H1 (cell line): ENCODE measurements at regions not wholly inside any gene's neighbourhood (a gene's known extent, or its start where the extent isn't known, plus 50 kb on each side); places are given as distances from the start of the nearest gene placed in this dataset.

Source experiments
- CTCF ChIA-PET: fragments of 300-600 bp; sonication (Branson Sonifier 250); formaldehyde crosslinking; loops from one replicate; lab custom pipeline; 2021; ENCODE audit not compliant: partially characterized antibody; lab: Charles Lee
- POLR2A ChIA-PET: fragments of 300-600 bp; sonication (Branson Sonifier 250); formaldehyde crosslinking; loops from one replicate; lab custom pipeline; 2021; ENCODE audit warnings: inconsistent platforms; ENCODE audit not compliant: partially characterized antibody; lab: Charles Lee
- DNase-seq, 2 experiments: peaks; one replicate each; pipeline versions ENCODE4 v3.0.0 to v3.0.0-alpha.2; 2010 to 2022; ENCODE audit warnings: low spot score in 2 of 2, low read depth in 1 of 2, mixed read lengths in 1 of 2
- FAIRE-seq: peaks from 2 replicates; lab custom pipeline; 2011; peaks lifted over from hg19 to GRCh38; lab: Jason Lieb, UNC
- H2AFZ ChIP-seq: 2 replicates; pipeline ENCODE4 v1.8.1; 2012; ENCODE audit warnings: low read length, inconsistent platforms
- H2AK5ac ChIP-seq: 2 replicates; pipeline ENCODE4 v1.6.1; 2013; ENCODE audit warnings: low read depth, low read length
- H2BK120ac ChIP-seq: replicated peaks from 2 replicates; pipeline ENCODE3; 2013; ENCODE audit warnings: low read depth, low read length, inconsistent platforms
- H2BK12ac ChIP-seq: 2 replicates; pipeline ENCODE4 v1.6.1; 2013; ENCODE audit warnings: low read depth, low read length
- H2BK15ac ChIP-seq: 2 replicates; pipeline ENCODE4 v1.6.1; 2013; ENCODE audit warnings: low read length
- H2BK20ac ChIP-seq: 2 replicates; pipeline ENCODE4 v1.6.1; 2013; ENCODE audit warnings: low read length
- H2BK5ac ChIP-seq: 2 replicates; pipeline ENCODE4 v1.6.1; 2013; ENCODE audit warnings: low read depth, low read length
- H3K14ac ChIP-seq: 2 replicates; pipeline ENCODE4 v1.6.1; 2013; ENCODE audit warnings: inconsistent platforms; ENCODE audit not compliant: insufficient read length
- H3K18ac ChIP-seq: 2 replicates; pipeline ENCODE4 v1.6.1; 2013; ENCODE audit warnings: low read length; ENCODE audit errors: extremely low read depth
- H3K23ac ChIP-seq: 2 replicates; pipeline ENCODE4 v1.6.1; 2013; ENCODE audit warnings: inconsistent platforms; ENCODE audit not compliant: insufficient read length
- H3K23me2 ChIP-seq: 2 replicates; pipeline ENCODE4 v1.6.1; 2013; ENCODE audit warnings: low read depth, low read length
- H3K27ac ChIP-seq: 2 replicates; pipeline ENCODE4 v1.6.1; 2011; ENCODE audit warnings: low read depth, low read length, inconsistent platforms
- H3K27me3 ChIP-seq, 4 experiments: replicated peaks in 1 of 4; 1 replicate in 1 of 4; 2 replicates in 3 of 4; pipeline versions ENCODE4 v1.6.1 to v1.8.1; 2011 to 2013; ENCODE audit warnings: low read length in 3 of 4, mild to moderate bottlenecking in 3 of 4, inconsistent platforms in 2 of 4, mixed read lengths in 2 of 4, moderate library complexity in 1 of 4; ENCODE audit not compliant: control insufficient read depth in 3 of 4, insufficient read depth in 3 of 4; ENCODE audit errors: extremely low read depth in 1 of 4
- H3K36me3 ChIP-seq, 4 experiments: 2 replicates each; pipeline versions ENCODE4 v1.6.1 to v1.8.1; 2011 to 2013; ENCODE audit warnings: mild to moderate bottlenecking in 4 of 4, low read length in 3 of 4, moderate library complexity in 2 of 4, control low read depth in 1 of 4, inconsistent platforms in 1 of 4; ENCODE audit not compliant: insufficient read depth in 4 of 4, control insufficient read depth in 2 of 4
- H3K4ac ChIP-seq: replicated peaks from 2 replicates; pipeline ENCODE3; 2013; ENCODE audit warnings: low read length, low read depth, mixed read lengths, inconsistent platforms; ENCODE audit not compliant: insufficient read length
- H3K4me1 ChIP-seq, 4 experiments: replicated peaks in 1 of 4; 1 replicate in 1 of 4; 2 replicates in 3 of 4; pipeline versions ENCODE4 v1.6.1 to v1.8.1; 2011 to 2013; ENCODE audit warnings: low read length in 3 of 4, inconsistent platforms in 2 of 4, mixed read lengths in 1 of 4; ENCODE audit not compliant: insufficient read depth in 4 of 4, control insufficient read depth in 3 of 4
- H3K4me2 ChIP-seq, 2 experiments: 2 replicates each; pipeline versions ENCODE4 v1.6.1 to v1.8.1; 2011 to 2013; ENCODE audit warnings: low read depth in 2 of 2, low read length in 2 of 2, control low read depth in 1 of 2, inconsistent platforms in 1 of 2, mild to moderate bottlenecking in 1 of 2; ENCODE audit not compliant: insufficient read depth in 1 of 2
- H3K4me3 ChIP-seq, 4 experiments: fragments of 200-600, 300-600 bp in 1 of 4; sonication (generic), shearing (Covaris generic), sonication (Bioruptor Twin) in 1 of 4; 2 replicates each; pipeline versions ENCODE4 v1.5.1 to v1.8.1; 2011 to 2016; ENCODE audit warnings: low read length in 4 of 4, low read depth in 3 of 4, control low read depth in 2 of 4, inconsistent platforms in 2 of 4, mild to moderate bottlenecking in 2 of 4, mixed read lengths in 1 of 4, moderate library complexity in 1 of 4; ENCODE audit not compliant: insufficient read depth in 2 of 4; ENCODE audit errors: extremely low read depth in 1 of 4
- H3K56ac ChIP-seq: replicated peaks from 2 replicates; pipeline ENCODE3; 2013; ENCODE audit warnings: low read depth, mild to moderate bottlenecking, mixed read lengths, low read length, inconsistent platforms; ENCODE audit not compliant: insufficient read length
- H3K79me1 ChIP-seq: 2 replicates; pipeline ENCODE4 v1.6.1; 2013; ENCODE audit warnings: low read depth, low read length, control low read depth
- H3K79me2 ChIP-seq, 2 experiments: 2 replicates each; pipeline versions ENCODE4 v1.6.1 to v1.8.1; 2012 to 2013; ENCODE audit warnings: low read length in 2 of 2, mild to moderate bottlenecking in 2 of 2, inconsistent platforms in 1 of 2; ENCODE audit not compliant: insufficient read depth in 2 of 2, control insufficient read depth in 1 of 2
- H3K9ac ChIP-seq, 4 experiments: replicated peaks in 1 of 4; 1 replicate in 1 of 4; 2 replicates in 3 of 4; pipeline versions ENCODE4 v1.6.1 to v1.8.1; 2011 to 2013; ENCODE audit warnings: low read depth in 3 of 4, low read length in 3 of 4, control low read depth in 2 of 4, mild to moderate bottlenecking in 2 of 4, moderate library complexity in 2 of 4, inconsistent platforms in 1 of 4; ENCODE audit errors: extremely low read depth in 1 of 4
- H3K9me3 ChIP-seq, 2 experiments: 2 replicates each; pipeline versions ENCODE4 v1.6.1 to v1.8.1; 2012 to 2013; ENCODE audit warnings: mild to moderate bottlenecking in 2 of 2, moderate library complexity in 2 of 2, control low read depth in 1 of 2, inconsistent platforms in 1 of 2, low read depth in 1 of 2, low read length in 1 of 2, mixed read lengths in 1 of 2; ENCODE audit not compliant: insufficient read depth in 2 of 2
- H4K20me1 ChIP-seq, 2 experiments: replicated peaks in 1 of 2; 2 replicates each; pipeline versions ENCODE3 to v1.8.1; 2011 to 2013; ENCODE audit warnings: inconsistent platforms in 2 of 2, low read length in 2 of 2, mild to moderate bottlenecking in 1 of 2; ENCODE audit not compliant: insufficient read depth in 2 of 2, control insufficient read depth in 1 of 2
- H4K5ac ChIP-seq: 2 replicates; pipeline ENCODE4 v1.6.1; 2013; ENCODE audit warnings: low read length, low read depth, mixed read lengths, inconsistent platforms; ENCODE audit not compliant: insufficient read length
- H4K8ac ChIP-seq: 2 replicates; pipeline ENCODE4 v1.8.0; 2013; ENCODE audit warnings: mild to moderate bottlenecking, moderate library complexity, low read length, inconsistent platforms; ENCODE audit not compliant: insufficient read depth; ENCODE audit errors: extremely low read depth
- H4K91ac ChIP-seq: replicated peaks from 2 replicates; pipeline ENCODE3; 2013; ENCODE audit warnings: low read length, mixed read lengths, inconsistent platforms; ENCODE audit not compliant: insufficient read length
- FOSL1 ChIP-seq: IDR thresholded peaks from 2 replicates; pipeline ENCODE4 v1.6.1; 2011; ENCODE audit warnings: mild to moderate bottlenecking, low read depth, low read length, moderate library complexity; ENCODE audit not compliant: insufficient read depth
- NANOG ChIP-seq: IDR thresholded peaks from 2 replicates; pipeline ENCODE4 v1.6.1; 2011; ENCODE audit warnings: low read length, low read depth, mild to moderate bottlenecking, inconsistent platforms; ENCODE audit not compliant: insufficient read depth, poor library complexity, severe bottlenecking
- TBP ChIP-seq: IDR thresholded peaks from 2 replicates; pipeline ENCODE4 v1.6.1; 2011; ENCODE audit warnings: low read depth, low read length, improper control_type of control experiment
- WGBS, 2 experiments: shearing (Covaris generic) in 1 of 2; methylation state at CpG; one replicate each; pipeline versions ENCODE4 v1.1.6 to v1.1.7; 2013 to 2015; ENCODE audit warnings: low lambda C conversion rate in 2 of 2, mixed read lengths in 2 of 2, inconsistent platforms in 1 of 2, low coverage in 1 of 2, missing lambda C conversion rate in 1 of 2; ENCODE audit not compliant: insufficient replicate concordance in 2 of 2, insufficient coverage in 1 of 2, insufficient read length in 1 of 2; ENCODE audit errors: extremely low coverage in 1 of 2, missing lambda C conversion rate in 1 of 2; 5-methylcytosine and 5-hydroxymethylcytosine counted together

DNA sequence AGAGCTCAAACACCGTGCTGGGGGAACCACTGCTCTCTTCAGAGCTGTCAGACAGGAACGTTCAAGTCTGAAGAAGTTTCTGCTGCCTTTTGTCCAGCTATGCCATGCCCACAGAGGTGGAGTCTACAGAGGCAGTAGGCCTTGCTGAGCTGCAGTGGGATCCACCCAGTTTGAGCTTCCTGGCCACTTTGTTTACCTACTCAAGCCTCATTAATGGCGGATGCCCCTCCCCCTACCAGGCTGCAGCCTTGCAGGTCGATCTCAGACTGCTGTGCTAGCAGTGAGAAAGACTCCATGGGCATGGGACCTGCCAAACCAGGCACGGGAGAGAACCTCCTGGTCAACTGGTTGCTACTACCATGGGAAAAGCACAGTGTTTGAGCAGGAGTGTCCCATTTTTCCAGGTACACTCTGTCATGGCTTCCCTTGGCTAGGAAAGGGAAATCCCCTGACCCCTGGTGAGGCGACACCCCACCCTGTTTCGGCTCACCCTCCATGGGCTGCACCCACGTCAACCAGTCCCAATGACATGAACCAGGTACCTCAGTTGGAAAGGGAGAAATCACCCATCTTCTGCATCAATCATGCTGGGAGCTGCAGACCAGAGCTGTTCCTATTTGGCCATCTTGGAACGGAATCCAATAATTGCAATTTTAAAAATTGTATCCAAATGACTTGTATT lies 246.9 kb upstream of the ADAMTS16 start:
- no peak overlapping the region for H4K5ac ChIP-seq
- TF ChIP-seq FOSL1 (no peak), NANOG (no peak), TBP (no peak)
- no peak overlapping the region for H3K27ac ChIP-seq
- no peaks in the 10 kb centered on the region for H3K9me3 ChIP-seq
- no peak overlapping the region for H3K9ac ChIP-seq
- peak overlapping the region; percentile 32; the same call in 1 of the 2 replicates for H2AFZ ChIP-seq
- no peaks in the 10 kb centered on the region for H3K79me1 ChIP-seq
- no peaks in the 10 kb centered on the region for H3K4me1 ChIP-seq
- H2BK12ac ChIP-seq = no peak overlapping the region
- H2BK15ac ChIP-seq = no peak overlapping the region
- H3K18ac ChIP-seq = no peak overlapping the region
- H3K4me2 ChIP-seq = no peak overlapping the region
- H2BK20ac ChIP-seq = no peak overlapping the region
- no peaks in the 10 kb centered on the region for H3K36me3 ChIP-seq
- no peak for DNase-seq
- no peaks in the 10 kb centered on the region for H4K20me1 ChIP-seq
- H2BK5ac ChIP-seq = no peak overlapping the region
- H3K4me3 ChIP-seq = no peak overlapping the region
- H3K79me2 ChIP-seq = no peaks in the 10 kb centered on the region
- CTCF ChIA-PET = no interaction called here
- no peak overlapping the region for H4K8ac ChIP-seq
- H3K23me2 ChIP-seq = no peaks in the 10 kb centered on the region
- H2AK5ac ChIP-seq = no peak overlapping the region
- WGBS, 2 experiments = 91% methylated on average over 9 of the region's 9 CpGs; no CpG with 5 or more reads in 1 of the 2 experiments
- no peak for FAIRE-seq
- no peak overlapping the region for H4K91ac ChIP-seq
- H3K4ac ChIP-seq = no peak overlapping the region
- H3K23ac ChIP-seq = no peak overlapping the region
- no peaks in the 10 kb centered on the region for H3K27me3 ChIP-seq
- POLR2A ChIA-PET = no interaction called here
- H3K14ac ChIP-seq = no peak overlapping the region
- no peak overlapping the region for H2BK120ac ChIP-seq
- H3K56ac ChIP-seq = no peak overlapping the region
